KG1 (cell line): ENCODE measurements at regions not wholly inside any gene's neighbourhood (a gene's known extent, or its start where the extent isn't known, plus 50 kb on each side); places are given as distances from the start of the nearest gene placed in this dataset.
"Not testable (repeated sequence)": the region's sequence is repeated elsewhere in the genome, so short reads cannot be mapped to it uniquely, and the experiment has no call there.

Experiments used
- DNase-seq: peaks from one replicate; lab custom pipeline; 2025; lab: John Stamatoyannopoulos, UW

DNA sequence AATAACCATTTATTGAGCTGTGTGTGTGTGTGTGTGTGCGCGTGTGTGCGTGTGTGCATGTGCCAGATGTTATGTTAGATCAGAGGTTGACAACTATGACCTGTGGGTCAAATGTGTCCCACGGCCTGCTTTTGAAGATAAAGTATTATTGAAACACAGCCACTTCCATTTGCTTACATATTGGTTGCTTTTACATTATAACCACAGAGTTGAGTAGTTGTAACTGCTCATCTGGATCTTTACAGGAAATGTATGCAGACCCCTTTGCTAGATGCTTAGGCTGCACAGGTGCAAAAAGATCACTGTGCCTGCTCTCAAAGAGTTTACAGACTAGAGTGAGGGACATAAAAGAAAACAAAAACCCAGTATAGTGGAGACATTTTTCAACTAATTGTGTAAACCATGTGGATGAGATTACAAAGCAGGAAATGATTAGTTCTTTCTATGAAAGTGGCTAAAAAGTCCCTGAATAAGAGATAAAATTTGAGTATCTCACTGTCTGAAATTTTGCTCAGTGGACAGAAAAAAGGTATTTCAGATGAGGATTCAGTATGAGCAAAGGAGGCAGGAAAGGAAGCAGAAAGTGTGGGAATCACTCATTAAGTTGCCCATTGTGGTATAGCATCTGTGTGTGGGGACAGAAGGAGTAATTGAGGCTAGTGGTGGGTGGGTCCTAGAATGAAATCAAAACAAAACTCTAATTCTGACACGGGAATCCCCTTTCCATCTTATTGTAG is 188.4 kb downstream of the PAH start:
- no peak for DNase-seq

DNA sequence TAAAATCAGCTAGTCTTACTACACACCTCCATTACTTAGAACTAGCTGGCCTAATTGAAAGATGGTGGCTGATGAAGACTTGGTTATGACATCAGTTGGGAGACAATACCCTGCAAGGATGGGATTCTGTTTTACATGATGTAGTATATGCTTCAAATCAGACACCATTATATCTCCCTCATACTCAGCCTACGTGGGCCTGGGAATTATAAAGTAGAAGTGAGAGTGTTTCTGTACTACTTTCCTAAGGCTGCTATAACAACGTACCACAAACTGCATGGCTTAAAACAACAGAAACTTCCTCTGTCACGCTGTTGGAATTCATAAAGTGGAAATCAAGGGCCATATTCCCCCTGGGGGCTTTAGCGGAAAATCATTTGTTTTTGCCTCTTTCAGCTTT is 190.4 kb downstream of the PAH start:
- no peak for DNase-seq

DNA sequence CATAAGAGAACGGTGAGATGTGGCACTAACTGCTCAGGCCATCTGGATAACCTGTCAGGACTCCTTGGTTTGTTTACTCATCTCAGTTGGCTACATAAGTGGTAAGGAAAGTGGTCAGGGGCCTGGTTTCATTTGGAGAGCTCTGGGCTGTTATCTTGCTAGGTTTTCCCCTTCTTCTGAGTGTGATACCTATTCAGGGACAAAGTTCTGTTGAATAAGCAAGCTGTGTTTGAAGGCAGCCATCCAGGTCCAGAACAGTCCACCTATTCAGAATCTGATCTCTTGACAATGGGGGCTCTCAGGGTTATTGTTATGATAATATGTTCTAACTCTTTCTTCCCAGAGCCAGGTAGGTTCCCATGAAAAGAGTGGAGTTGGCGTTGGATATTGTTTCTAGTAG is 194.9 kb downstream of the PAH start:
- no peak for DNase-seq

DNA sequence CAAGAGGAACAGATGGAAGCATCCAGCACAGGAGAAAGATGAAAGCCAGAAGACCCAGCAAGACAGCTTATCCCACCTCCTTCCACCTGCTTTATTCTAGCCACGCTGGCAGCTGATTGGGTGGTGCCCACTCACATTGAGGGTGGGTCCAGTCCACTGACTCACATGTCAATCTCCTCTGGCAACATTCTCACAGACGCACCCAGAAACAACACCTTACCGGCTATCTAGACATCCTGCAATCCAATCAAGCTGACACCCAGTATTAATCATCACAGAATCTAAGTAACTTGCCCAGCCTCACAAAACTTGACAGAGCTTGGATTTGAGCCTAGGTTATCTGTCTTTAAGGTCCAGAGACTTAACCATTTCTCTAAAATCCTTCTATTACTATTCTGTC is 208.9 kb downstream of the PAH start:
- DNase-seq = no peak

DNA sequence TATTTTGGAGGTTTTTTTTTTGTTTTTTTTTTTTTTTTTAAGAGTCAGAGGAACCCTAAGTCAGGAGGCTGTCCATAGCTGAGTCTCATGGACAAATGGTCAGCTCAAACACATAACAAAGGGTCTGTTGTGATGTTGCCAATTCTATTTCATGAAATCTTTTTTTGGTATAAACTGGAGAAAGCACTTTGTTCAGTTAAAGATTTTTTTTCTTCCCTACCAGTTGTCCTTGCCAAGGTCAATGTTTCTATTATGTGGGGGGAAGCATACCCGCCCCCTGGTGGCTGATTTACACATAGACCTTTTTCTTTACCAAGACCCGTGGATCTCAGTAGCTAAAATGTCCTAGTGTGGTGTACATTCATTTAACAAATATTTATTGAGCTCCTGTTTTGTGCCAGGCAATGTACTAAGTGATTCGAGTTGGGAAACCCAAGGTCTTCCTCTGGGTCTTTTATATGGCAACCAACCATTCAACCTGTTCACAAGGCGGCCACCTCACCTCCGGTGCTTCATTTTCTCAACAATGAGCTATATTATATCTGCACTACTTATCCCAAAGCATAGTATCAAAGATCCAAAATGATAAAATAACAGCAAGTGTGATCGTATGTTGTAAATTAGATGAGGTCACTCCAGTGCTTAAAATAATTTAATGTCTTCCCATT is 214.5 kb downstream of the PAH start:
- no peak for DNase-seq

DNA sequence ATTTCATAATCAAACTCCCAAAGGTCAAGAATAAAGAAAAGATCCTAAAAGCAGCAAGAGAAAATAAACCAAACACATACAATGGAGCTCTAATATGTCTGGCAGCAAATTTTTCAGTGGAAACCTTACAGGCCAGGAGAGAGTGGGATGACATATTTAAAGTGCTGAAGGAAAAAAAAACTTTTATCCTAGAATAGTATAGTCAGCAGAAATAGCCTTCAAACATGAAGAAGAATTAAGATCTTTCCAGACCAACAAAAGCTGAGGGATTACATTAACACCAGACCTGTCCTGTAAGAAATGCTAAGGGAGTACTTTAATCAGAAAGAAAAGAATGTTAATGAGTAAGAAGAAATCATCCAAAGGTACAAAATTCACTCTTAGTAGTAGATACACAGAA is 215.7 kb upstream of the IGF1 start:
- no peak for DNase-seq

DNA sequence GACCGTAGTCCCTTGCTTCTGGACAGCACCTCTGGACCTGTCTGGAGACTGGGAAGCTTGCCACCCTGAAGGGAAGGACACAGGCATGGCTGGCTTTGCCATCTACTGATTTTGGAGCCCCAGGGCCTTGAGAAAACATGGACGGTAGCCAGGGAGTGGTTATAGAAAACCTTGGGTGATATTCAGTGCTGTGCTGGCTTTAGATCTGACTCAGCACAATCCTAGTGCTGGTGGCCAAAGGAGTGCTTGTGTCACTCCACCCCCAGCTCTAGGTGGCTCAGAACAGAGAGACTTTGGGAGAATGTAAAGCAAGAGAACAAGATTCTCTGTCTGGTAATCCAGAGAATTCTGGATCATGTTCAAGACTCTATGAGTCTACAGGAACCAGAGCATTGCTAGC is 214.5 kb upstream of the IGF1 start:
- no peak for DNase-seq

DNA sequence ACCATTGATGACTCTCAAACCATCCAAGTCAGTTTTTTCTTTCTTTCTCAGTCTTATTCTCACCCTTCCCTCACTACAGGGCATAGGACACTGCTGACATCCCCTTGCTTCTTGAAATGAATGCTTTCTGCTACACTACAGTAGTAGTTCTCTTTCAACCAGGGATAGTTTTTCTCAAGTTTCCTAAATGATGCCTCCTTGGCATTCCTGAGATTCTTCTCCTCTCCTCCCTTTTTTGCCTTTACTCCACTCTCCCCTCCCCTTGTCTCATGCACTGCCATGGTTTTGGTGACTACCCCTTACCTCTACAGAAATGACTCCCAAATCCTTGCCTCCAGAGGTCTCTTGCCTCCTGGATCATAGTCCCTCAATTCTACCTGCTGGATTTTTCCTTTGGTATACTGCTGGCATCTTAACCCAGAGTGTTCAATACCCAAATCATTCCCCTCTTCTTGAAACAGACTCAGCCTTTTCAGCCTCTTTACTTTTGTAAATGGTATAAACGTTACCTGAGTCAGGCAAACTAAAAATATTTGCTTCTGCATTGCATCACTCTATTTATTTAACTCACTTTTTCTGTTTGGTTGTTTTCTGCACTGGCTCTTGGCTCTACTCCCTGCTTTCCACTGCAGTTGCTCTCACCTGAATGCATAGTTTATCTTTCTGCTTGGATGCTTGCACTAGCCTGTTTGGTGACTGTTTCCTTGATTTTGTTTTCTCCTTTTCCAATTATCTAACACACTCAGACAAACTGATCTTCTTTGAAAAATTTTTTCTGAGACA is 211.6 kb upstream of the IGF1 start:
- DNase-seq = no peak

DNA sequence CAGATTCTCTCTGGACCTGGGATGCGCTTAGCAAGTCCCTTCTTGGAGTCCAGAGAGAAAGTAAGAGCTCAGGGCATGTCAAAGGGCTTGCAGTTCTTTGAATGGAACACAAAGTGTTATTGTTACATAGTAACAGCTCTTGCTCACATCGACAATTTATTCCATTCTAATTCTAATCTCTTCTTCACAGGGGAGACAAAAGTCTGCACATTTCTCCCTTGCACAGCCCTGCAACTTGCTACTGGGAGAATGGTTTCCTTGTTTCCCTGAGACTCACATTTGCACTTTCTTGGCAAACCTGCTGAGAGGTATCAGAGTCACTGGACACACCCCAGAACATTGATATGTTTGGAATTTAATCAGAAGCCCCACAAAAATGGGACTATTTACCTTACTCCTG is 209.9 kb upstream of the IGF1 start:
- DNase-seq = no peak

DNA sequence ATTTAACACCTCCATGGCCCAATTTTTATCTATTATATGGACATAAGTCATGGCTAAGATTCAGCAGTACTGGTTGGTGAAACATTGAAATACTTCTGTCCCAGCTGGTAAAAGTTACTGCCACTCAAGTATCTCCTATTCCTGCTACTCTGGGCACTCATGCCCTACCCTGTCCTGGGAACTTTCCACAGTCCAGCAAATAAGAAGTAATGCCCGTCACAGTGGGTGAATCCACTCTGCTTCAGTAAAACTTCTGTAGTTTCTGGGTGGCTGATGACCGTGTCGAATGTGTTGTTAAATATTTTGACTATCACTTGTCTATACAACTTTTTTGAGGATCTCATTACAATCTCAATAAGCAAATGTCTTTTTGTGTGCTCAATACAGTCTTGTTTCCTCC is 209.3 kb upstream of the IGF1 start:
- DNase-seq = no peak

DNA sequence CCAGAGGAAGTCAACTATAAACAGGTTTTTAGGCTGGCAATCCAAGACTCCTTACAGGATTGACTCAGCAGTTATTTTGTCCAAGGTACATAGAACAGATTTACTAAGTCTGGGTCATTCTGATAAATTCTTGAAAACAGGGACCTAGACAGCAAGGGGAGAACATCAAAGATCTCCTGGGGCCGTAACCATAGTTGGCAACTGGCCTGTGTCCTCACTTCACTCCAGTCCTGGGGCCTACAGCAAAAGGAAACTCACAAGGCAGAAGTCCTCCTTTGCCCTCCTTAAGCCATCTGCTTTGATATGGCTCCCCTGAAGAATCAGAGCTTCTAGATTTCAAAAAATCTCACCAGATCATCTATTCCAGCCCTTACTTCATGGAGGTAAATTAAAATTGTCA is 207.2 kb upstream of the IGF1 start:
- DNase-seq = no peak

DNA sequence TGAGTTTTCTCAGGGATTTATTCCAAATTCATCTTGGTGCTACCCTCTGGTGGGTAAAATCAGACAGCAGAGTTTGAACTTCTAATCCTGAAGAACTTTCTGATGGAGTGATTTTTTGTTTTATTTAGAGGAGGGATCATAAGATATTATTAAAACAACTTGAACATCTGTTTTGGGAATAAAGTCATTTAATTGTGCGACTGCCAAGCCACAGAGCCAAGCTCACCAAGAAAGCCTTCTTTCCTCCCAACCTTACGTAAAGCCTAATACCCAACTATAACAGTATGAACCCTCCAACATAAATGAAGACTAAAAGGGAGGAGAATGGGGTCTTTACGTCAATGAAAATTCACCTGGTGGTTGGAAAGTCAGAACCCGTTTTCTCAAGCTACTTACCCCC is 205.5 kb upstream of the IGF1 start:
- no peak for DNase-seq

DNA sequence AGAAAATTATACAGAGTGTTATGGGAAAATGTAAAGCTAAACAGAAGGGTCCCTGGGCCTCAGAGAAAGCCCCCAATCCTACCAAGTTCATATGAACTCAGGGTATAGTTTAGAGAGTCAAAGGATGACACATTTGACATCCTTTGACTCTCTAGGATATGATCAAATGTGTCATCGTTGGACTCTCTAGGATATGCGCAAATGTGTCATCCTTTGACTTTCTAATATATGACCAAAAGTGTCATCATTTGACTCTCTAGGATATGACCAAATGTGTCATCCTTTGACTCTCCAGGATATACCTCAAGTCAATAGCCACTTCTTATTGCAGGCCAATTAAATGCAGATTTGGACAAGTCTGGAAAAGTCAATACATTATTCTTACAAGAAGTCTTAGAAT is 204.8 kb upstream of the IGF1 start:
- no peak for DNase-seq

DNA sequence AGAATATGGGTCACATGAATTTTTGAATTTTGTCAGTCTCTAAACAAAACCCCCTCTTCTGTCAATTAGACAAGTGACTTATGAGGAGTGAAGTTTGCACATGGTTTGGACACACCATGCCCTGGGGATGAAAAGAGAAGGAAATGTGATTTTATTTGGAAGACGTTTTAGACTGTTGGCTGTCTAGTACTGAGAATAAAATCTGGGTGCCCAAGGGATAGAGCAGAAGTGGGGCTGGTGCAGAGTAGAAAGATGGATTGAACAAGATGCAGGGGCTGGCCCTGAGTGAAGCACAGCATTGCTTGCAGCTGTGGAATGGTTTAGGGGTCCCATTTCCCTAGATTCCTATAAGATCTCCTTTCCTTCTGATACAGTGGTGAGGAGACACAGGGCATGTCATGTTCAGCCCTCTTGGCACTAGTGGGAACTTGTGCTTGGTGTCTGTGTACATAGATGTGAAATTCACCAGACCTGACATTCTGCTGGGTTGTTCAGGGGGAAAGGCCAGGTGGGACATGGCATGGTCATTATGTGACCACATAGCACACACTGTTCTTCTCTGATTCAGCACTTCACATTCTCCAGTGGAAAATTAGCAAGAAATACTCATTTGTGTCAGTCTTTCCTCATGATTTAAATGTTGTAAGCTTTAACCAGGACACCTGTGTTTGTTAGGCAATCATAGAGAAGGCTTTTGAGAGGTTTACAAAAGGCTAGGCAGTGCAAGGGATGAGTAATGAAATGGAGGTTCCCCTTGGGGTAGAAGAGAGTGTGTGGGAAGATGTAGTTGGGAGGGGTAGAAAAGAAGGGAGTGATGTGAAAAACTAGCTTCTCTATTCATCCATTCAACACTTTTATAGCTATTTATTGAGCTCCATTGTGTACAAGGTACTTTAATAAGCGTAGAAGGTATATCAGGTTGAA is 202.3 kb upstream of the IGF1 start:
- DNase-seq = no peak

DNA sequence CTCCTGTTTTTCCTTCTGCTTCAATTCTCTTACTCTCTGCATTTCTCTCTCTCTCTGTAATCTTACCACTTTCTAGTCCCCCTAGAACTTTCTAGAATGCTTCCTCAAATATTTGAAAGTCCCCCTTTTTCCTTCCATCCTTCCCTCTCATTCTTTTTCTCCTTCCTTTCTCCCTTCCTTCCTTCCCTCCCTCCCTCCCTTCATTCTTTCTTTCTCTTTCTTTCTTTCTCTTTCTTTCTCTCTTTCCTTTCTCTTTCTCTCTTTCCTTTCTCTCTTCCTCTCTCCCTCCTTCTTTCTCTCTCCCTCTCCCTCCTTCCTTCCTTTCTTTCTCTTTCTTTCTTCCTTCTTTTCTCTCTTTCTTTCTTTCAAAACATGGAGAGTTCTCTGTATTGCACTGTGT is 201.4 kb upstream of the IGF1 start:
- no peak for DNase-seq

DNA sequence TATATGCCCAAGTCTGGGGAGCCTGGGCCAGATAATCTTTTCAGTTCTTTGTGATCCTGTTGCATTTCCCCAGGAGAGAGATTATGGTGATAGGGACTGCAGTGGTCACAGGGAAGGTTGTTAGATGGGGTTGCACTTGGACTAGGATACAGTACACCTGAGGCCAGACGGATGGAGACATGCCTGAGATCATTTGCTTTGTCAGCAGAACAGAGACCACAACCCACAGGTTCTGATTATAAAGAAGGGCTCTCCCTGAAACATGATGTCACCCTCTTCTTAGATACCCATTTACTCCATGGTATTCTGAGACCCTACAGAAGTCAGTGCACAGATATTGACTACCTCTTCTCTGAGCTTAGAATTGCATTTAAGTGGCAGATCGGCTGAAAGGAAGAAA is 200.9 kb upstream of the IGF1 start:
- DNase-seq = no peak

DNA sequence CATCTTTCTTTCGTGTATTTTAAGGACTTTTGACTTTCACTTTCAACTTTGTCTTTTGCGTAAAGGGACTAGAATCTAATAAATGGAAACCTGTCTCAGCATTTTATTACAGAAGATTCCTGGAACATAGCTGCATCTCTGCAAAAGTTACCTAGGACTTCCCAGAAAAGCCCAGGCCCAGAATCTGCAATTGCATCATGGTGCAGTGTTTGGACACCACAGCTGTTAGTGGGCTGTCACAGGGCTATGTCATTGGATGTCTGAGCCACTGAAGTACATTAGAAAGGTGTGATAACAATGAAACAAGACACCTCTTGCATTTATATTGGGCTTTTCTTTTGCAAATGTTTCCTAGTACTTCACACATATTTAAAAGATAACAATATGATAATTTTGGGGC is 199.9 kb upstream of the IGF1 start:
- no peak for DNase-seq

DNA sequence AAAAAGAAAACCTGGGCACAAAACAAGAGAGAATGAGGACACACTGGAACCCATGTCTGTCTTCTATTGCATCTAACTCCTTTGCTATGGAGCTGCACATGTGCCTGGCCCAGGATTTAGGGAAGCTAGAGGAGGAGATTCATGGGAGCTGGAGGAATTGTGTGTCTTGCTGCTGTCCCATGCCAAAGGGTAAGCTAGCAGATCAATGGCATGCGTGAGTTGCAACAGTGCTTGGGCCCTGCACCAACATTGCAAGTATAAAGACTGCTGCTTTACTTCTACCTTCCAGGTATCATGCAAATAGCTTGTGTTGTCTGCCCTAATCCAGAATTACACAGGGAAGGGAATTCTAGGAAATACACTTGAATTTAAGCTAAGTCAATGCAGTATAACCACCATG is 196.4 kb upstream of the IGF1 start:
- DNase-seq = no peak

DNA sequence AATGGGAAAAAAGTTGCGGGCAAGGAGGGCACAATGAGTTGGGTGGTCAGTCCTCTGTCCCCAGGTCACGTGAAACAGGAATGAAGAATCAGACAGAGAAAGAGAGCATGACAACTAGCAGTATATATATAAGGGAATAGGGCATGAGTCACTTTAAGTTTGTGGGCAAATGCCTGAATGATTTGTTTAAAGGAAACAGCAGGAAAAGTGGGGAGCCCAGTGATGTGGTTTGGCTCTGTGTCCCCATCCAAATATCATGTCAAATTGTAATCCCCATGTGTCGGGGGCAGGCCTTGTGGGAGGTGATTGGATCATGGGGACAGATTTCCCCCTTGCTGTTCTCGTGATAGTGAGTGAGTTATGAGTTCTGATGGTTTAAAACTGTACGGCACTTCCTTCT is 195.3 kb upstream of the IGF1 start:
- DNase-seq = no peak

DNA sequence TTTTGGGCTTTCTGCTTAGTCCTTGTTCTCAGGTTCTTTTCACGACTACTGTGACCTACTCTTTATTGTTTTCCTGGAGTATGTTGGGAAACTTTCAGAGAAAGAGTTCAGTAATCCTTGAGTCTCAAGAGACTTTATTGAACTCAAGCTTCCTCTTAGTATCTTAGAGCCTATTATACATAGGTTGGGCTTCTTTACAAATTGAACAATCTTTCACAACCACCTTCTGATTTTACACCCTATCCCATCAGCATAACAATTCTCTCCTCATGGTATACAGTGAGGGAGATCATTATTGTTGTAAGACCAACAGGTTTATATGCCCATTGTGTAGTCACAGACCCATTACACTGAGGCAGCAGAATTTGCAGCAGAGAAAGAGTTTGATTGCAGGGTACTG is 193.2 kb upstream of the IGF1 start:
- no peak for DNase-seq

DNA sequence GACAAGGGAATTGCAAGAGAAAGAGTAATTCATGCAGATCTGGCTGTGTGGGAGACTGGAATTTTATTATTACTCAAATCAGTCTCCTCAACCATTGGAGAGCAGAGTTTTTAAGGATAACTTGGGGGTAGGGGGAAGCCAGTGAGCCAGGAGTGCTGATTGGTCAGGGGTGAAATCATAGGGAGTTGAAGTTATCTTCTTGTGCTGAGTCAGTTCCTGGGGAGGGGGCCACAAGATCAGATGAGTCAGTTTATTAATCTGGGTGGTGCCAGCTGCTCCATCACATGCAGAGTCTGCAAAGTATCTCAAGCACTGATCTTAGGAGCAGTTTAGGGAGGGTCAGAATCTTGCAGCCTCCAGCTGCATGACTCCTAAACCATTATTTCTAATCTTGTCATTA is 191.8 kb upstream of the IGF1 start:
- DNase-seq = not testable (repeated sequence)

DNA sequence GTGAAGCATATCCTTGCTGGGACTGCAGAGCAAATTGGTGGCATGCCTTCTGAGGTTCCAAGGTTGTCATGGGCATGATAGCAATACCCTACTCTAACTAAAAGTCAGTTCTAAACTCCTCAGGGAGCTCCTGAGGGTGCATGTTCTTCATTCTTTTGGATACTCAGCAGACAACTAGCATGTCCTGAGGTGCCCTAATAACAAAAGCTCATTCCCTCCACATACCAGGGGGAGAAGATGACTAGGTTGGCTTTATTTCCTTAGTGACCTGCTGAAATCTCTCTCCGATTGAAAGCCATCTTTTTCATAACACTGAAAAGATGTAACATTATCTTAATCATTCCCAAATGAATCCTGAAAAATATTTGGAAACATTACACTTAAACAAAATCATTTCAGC is 188.7 kb upstream of the IGF1 start:
- no peak for DNase-seq
